Prostate gland (tissue), 2 donors: ENCODE measurements at regions not wholly inside any gene's neighbourhood (a gene's known extent, or its start where the extent isn't known, plus 50 kb on each side); places are given as distances from the start of the nearest gene placed in this dataset.

Source experiments
- POLR2AphosphoS5 ChIP-seq: sonication (generic); formaldehyde crosslinking; IDR thresholded peaks from one replicate; pipeline ENCODE4 v1.6.1; 2017; ENCODE audit warnings: antibody characterized with exemption
- TF ChIP-seq, protein P1 (sequence below), 4 experiments: fragments of 200-600 bp in 2 of 4; fragments of 450-650 bp in 2 of 4; sonication (generic) in 2 of 4; IDR thresholded peaks; 1 replicate in 3 of 4; 2 replicates in 1 of 4; pipeline ENCODE4 v1.5.1; 2016 to 2019; ENCODE audit warnings: antibody characterized with exemption in 4 of 4, mild to moderate bottlenecking in 2 of 4, moderate library complexity in 2 of 4

DNA sequence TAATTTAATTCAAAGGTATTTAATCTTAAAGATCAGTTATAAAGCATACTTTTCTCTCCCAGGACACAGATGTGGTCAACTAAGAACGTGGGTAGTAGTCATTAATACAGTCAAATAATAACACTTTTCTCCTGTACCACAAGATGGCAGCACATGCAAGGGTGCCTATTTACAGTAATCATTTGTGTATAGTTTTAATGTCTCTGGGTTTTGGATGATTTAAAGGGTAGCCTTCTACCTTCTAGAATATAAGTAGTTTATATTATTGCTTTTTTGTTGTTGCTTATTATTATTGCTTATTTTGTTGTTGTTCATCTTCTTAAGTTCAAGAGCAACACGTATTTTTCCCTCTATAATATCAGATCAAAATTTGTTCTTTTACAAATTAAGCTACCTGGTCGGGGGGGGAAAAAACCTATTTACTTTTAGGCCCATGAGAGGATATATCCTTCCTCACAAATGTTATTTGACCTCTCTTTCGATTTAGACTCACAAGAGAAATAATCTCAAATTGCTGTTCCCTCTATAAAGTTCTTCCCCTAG lies 59.6 kb upstream of the SLC27A6 start:
- TF ChIP-seq, protein P1, sequence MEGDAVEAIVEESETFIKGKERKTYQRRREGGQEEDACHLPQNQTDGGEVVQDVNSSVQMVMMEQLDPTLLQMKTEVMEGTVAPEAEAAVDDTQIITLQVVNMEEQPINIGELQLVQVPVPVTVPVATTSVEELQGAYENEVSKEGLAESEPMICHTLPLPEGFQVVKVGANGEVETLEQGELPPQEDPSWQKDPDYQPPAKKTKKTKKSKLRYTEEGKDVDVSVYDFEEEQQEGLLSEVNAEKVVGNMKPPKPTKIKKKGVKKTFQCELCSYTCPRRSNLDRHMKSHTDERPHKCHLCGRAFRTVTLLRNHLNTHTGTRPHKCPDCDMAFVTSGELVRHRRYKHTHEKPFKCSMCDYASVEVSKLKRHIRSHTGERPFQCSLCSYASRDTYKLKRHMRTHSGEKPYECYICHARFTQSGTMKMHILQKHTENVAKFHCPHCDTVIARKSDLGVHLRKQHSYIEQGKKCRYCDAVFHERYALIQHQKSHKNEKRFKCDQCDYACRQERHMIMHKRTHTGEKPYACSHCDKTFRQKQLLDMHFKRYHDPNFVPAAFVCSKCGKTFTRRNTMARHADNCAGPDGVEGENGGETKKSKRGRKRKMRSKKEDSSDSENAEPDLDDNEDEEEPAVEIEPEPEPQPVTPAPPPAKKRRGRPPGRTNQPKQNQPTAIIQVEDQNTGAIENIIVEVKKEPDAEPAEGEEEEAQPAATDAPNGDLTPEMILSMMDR (IDR thresholded peaks at IDR 0.05), result peak; percentile 50 to 84 (median 75)
- TF ChIP-seq POLR2AphosphoS5, result no peak
